ENCODE measurements at regions not wholly inside any gene's neighbourhood (a gene's known extent, or its start where the extent isn't known, plus 50 kb on each side); places are given as distances from the start of the nearest gene placed in this dataset.

GRCh38 chr11:37223962-37224361, 625.9 kb upstream of the RAG2 start:
- TF ChIP-seq CTCF (IDR thresholded peaks at IDR 0.05; ENCODE audit: insufficient read depth, low read depth, low read length) (no peak), EZH2 (IDR thresholded peaks at IDR 0.05; ENCODE audit: insufficient read depth, low read length) (no peak)
